ENCODE measurements at regions not wholly inside any gene's neighbourhood (a gene's known extent, or its start where the extent isn't known, plus 50 kb on each side); places are given as distances from the start of the nearest gene placed in this dataset.

DNA sequence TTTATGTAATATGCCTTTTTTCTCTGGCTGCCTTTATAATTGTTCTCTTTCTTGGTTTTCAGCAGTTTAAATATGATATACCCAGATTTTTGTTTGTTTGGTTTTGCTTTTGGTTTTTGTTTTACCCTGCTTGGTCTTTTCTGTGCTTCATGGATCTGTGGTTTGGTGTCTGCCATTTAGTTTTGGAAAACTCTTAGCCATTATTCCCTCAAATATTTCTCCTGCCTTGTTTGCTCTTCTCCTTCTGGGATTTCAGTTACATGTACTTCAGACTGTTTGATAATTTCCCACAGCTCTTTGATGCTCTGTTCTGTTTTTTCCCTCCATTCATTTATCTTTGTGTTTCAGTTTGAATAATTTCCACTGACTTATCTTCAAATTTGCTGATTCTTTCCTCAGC, 223.1 kb upstream of the BCOR start:
- no peaks in the 10 kb centered on the region for H3K36me3 ChIP-seq (ENCODE audit: insufficient read depth, low read length)
- TF ChIP-seq POLR2AphosphoS5 (IDR thresholded peaks at IDR 0.05) = no peak
- TF ChIP-seq SMC3 (conservative IDR thresholded peaks at IDR 0.05; ENCODE audit: poor library complexity) = no peak
- TF ChIP-seq TAF1 (IDR thresholded peaks at IDR 0.05; ENCODE audit: low read depth) = no peak
- no peak for TF ChIP-seq EZH2 (IDR thresholded peaks at IDR 0.05; ENCODE audit: borderline replicate concordance, insufficient read depth, low read length, poor library complexity, severe bottlenecking)
- TF ChIP-seq, protein P1, sequence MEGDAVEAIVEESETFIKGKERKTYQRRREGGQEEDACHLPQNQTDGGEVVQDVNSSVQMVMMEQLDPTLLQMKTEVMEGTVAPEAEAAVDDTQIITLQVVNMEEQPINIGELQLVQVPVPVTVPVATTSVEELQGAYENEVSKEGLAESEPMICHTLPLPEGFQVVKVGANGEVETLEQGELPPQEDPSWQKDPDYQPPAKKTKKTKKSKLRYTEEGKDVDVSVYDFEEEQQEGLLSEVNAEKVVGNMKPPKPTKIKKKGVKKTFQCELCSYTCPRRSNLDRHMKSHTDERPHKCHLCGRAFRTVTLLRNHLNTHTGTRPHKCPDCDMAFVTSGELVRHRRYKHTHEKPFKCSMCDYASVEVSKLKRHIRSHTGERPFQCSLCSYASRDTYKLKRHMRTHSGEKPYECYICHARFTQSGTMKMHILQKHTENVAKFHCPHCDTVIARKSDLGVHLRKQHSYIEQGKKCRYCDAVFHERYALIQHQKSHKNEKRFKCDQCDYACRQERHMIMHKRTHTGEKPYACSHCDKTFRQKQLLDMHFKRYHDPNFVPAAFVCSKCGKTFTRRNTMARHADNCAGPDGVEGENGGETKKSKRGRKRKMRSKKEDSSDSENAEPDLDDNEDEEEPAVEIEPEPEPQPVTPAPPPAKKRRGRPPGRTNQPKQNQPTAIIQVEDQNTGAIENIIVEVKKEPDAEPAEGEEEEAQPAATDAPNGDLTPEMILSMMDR (IDR thresholded peaks at IDR 0.05; ENCODE audit: poor library complexity, severe bottlenecking) = no peak
- TF ChIP-seq RAD21 (conservative IDR thresholded peaks at IDR 0.05) = no peak
- no peak overlapping the region for H3K4me3 ChIP-seq (ENCODE audit: low read length)

DNA sequence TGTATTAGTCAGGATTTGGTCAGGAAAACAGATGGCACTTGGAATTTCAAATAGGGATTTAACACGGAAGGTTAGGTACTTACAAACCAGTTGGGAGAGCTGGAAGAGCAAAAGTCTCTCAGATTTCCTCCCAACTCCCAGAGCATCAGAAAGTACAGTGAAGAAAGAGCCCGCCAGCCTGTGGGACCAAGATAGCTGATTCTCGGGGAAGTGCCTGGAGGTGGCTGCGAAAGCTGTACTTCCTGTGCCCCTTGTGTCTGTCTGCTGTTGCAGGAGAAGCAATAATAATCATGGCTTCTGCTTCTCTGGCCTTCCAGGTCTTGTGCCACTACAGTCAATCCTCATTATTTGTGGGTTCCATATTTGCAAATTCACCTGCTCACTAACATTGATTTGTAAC, 221.0 kb upstream of the BCOR start:
- H3F3A ChIP-seq (ENCODE audit: insufficient read depth, low read length, poor library complexity, severe bottlenecking) = no peaks in the 10 kb centered on the region
- H3K4me3 ChIP-seq (ENCODE audit: low read length) = no peak overlapping the region
- H3K9ac ChIP-seq (ENCODE audit: low read length) = no peak overlapping the region
- no peak overlapping the region for H3K27ac ChIP-seq (ENCODE audit: low read length)
- no peak overlapping the region for H3K4me2 ChIP-seq (ENCODE audit: low read length)
- H3K27me3 ChIP-seq (ENCODE audit: insufficient read depth, low read depth, low read length) = no peaks in the 10 kb centered on the region
- H3K79me2 ChIP-seq (replicated peaks; ENCODE audit: insufficient read depth, low read length) = no peaks in the 10 kb centered on the region
- TF ChIP-seq SMC3 (conservative IDR thresholded peaks at IDR 0.05; ENCODE audit: poor library complexity) (no peak), EP300 (conservative IDR thresholded peaks at IDR 0.05; ENCODE audit: poor library complexity, severe bottlenecking) (no peak), TAF1 (IDR thresholded peaks at IDR 0.05; ENCODE audit: low read depth) (no peak), EZH2 (IDR thresholded peaks at IDR 0.05; ENCODE audit: borderline replicate concordance, insufficient read depth, low read length, poor library complexity, severe bottlenecking) (no peak)
- TF ChIP-seq, protein P2, sequence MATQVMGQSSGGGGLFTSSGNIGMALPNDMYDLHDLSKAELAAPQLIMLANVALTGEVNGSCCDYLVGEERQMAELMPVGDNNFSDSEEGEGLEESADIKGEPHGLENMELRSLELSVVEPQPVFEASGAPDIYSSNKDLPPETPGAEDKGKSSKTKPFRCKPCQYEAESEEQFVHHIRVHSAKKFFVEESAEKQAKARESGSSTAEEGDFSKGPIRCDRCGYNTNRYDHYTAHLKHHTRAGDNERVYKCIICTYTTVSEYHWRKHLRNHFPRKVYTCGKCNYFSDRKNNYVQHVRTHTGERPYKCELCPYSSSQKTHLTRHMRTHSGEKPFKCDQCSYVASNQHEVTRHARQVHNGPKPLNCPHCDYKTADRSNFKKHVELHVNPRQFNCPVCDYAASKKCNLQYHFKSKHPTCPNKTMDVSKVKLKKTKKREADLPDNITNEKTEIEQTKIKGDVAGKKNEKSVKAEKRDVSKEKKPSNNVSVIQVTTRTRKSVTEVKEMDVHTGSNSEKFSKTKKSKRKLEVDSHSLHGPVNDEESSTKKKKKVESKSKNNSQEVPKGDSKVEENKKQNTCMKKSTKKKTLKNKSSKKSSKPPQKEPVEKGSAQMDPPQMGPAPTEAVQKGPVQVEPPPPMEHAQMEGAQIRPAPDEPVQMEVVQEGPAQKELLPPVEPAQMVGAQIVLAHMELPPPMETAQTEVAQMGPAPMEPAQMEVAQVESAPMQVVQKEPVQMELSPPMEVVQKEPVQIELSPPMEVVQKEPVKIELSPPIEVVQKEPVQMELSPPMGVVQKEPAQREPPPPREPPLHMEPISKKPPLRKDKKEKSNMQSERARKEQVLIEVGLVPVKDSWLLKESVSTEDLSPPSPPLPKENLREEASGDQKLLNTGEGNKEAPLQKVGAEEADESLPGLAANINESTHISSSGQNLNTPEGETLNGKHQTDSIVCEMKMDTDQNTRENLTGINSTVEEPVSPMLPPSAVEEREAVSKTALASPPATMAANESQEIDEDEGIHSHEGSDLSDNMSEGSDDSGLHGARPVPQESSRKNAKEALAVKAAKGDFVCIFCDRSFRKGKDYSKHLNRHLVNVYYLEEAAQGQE (IDR thresholded peaks at IDR 0.05; ENCODE audit: borderline replicate concordance) = no peak
- no peaks in the 10 kb centered on the region for H3K9me3 ChIP-seq (ENCODE audit: low read length)
- H4K20me1 ChIP-seq (ENCODE audit: insufficient read depth) = no peaks in the 10 kb centered on the region
- H3K9me2 ChIP-seq (ENCODE audit: insufficient read depth, low read length) = no peaks in the 10 kb centered on the region
- no peaks in the 10 kb centered on the region for H3K36me3 ChIP-seq (ENCODE audit: insufficient read depth, low read length)
- no peak overlapping the region for H2AFZ ChIP-seq (ENCODE audit: low read depth, low read length)

More for the DNA sequence above, 223.1 kb upstream of the BCOR start:
- Histone ChIP-seq H3K4me2 (ENCODE audit: low read length) (no peak overlapping the region), H3K27me3 (ENCODE audit: insufficient read depth, low read depth, low read length) (no peaks in the 10 kb centered on the region), H2AFZ (ENCODE audit: low read depth, low read length) (no peak overlapping the region), H3F3A (ENCODE audit: insufficient read depth, low read length, poor library complexity, severe bottlenecking) (no peaks in the 10 kb centered on the region), H3K9me3 (ENCODE audit: low read length) (no peaks in the 10 kb centered on the region), H3K79me2 (replicated peaks; ENCODE audit: insufficient read depth, low read length) (no peaks in the 10 kb centered on the region), H3K9me2 (ENCODE audit: insufficient read depth, low read length) (no peaks in the 10 kb centered on the region), H3K27ac (ENCODE audit: low read length) (no peak overlapping the region), H4K20me1 (ENCODE audit: insufficient read depth) (no peaks in the 10 kb centered on the region), H3K9ac (ENCODE audit: low read length) (no peak overlapping the region)

DNA sequence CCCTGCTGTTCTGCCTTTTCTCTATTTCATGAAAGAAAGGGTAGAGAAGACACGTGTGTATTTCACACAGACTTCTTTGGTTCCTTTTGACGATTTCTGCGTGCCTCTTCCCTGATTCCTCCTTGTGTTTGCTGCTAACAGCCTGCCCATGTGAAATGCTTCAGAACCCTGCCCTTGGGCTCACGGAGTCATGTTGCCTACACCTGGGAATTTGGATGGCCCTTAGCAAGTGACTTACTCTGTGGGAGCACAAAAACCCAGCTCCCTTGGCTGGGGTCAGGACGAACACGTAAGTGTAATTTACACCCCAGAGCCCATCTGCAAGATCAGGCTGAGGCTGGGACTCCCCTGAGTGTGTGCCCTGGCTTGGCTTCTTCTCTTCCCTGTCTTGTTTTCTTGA, 220.3 kb upstream of the BCOR start:
- Histone ChIP-seq H3K9me3 (ENCODE audit: low read length) (no peaks in the 10 kb centered on the region), H3K4me2 (ENCODE audit: low read length) (no peak overlapping the region), H4K20me1 (ENCODE audit: insufficient read depth) (no peaks in the 10 kb centered on the region), H3K9ac (ENCODE audit: low read length) (no peak overlapping the region), H3K27me3 (ENCODE audit: insufficient read depth, low read depth, low read length) (no peaks in the 10 kb centered on the region), H3K27ac (ENCODE audit: low read length) (no peak overlapping the region), H3F3A (ENCODE audit: insufficient read depth, low read length, poor library complexity, severe bottlenecking) (no peaks in the 10 kb centered on the region), H3K36me3 (ENCODE audit: insufficient read depth, low read length) (no peaks in the 10 kb centered on the region), H3K79me2 (replicated peaks; ENCODE audit: insufficient read depth, low read length) (no peaks in the 10 kb centered on the region), H2AFZ (ENCODE audit: low read depth, low read length) (no peak overlapping the region), H3K9me2 (ENCODE audit: insufficient read depth, low read length) (no peaks in the 10 kb centered on the region), H3K4me3 (ENCODE audit: low read length) (no peak overlapping the region)
- TF ChIP-seq MXI1 (conservative IDR thresholded peaks at IDR 0.05; ENCODE audit: poor library complexity, severe bottlenecking) (no peak), POLR2AphosphoS5 (IDR thresholded peaks at IDR 0.05) (no peak), EP300 (conservative IDR thresholded peaks at IDR 0.05; ENCODE audit: poor library complexity, severe bottlenecking) (no peak), SMC3 (conservative IDR thresholded peaks at IDR 0.05; ENCODE audit: poor library complexity) (no peak), RAD21 (conservative IDR thresholded peaks at IDR 0.05) (no peak), EZH2 (IDR thresholded peaks at IDR 0.05; ENCODE audit: borderline replicate concordance, insufficient read depth, low read length, poor library complexity, severe bottlenecking) (no peak), TAF1 (IDR thresholded peaks at IDR 0.05; ENCODE audit: low read depth) (no peak)
- TF ChIP-seq, protein P2 (IDR thresholded peaks at IDR 0.05; ENCODE audit: borderline replicate concordance) = no peak
- TF ChIP-seq, protein P1 (IDR thresholded peaks at IDR 0.05; ENCODE audit: poor library complexity, severe bottlenecking) = no peak

Measured in neural cell (in vitro differentiated cells).